ENCODE measurements at regions not wholly inside any gene's neighbourhood (a gene's known extent, or its start where the extent isn't known, plus 50 kb on each side); places are given as distances from the start of the nearest gene placed in this dataset.
"Not testable (repeated sequence)": the region's sequence is repeated elsewhere in the genome, so short reads cannot be mapped to it uniquely, and the experiment has no call there.

- no peak for DNase-seq (ENCODE audit: low read depth in 2 of 2)
These were observed 196.5 kb upstream of the STK26 start for GRCh38 chrX:131826572-131826971.

DNA sequence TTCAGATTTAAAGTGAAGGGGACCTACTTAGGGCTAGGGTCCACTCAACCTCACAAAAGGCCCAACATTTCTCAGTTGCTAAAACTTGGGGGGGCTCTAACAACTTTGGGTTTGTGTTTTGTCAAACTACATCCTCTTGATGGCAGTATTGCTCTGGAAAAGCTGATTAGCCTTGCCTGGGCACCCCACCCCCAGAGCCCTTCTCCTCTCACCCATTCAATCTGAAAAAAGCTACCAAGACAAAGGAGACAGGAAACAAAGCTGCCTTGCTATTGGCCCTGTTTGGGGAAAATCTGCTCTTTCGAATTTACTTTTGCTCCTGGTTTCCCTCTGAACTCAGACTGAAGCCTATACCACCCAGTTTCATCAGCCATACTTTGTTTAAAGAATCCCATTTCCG, 195.2 kb upstream of the STK26 start:
- DNase-seq (ENCODE audit: low read depth in 2 of 2) = no peak

- no peak for DNase-seq (ENCODE audit: low read depth in 2 of 2)
These were observed 194.6 kb upstream of the STK26 start for GRCh38 chrX:131828482-131828881.

GRCh38 chrX:131830400-131831184, 192.5 kb upstream of the STK26 start:
- no peak for DNase-seq (ENCODE audit: low read depth in 2 of 2)

- DNase-seq (ENCODE audit: low read depth in 2 of 2) = no peak
These were observed 191.9 kb upstream of the STK26 start for GRCh38 chrX:131831185-131831520.

DNA sequence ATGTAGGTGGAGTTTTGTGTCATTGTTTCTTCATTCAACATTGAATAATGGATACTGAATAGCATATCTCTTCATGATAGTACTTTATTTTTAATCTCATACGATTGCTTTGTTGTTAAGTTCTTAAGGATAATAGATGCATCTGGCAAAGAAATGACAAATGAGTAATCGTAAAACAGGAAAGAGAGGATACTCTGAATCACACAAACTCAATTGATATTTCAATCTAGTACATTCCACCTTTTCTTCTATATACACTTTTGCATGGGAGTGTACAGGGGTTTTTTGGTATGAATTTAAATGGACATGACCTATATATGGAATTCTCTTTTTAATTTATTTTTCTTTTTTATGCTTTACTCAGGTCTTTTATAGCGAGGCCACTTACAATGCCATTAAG, 186.9 kb upstream of the STK26 start:
- no peak for DNase-seq (ENCODE audit: low read depth in 2 of 2)

DNA sequence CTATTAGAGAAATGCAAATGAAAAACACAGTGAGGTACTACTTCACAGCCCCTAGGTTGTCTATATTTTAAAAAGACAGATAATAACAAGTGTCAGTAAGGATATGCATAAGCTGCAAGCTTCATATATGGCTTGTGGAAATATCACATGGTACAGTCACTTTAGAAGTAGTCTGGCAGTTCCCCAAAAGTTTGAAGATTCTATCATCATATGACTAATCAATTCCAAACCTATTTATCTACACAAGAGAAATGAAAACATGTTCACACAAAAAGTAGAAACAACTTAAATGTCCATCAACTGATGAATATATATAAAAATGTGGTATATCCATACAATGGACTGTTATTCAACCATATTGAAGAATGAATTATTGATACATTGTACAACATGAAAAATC, 185.8 kb upstream of the STK26 start:
- no peak for DNase-seq (ENCODE audit: low read depth in 2 of 2)

DNA sequence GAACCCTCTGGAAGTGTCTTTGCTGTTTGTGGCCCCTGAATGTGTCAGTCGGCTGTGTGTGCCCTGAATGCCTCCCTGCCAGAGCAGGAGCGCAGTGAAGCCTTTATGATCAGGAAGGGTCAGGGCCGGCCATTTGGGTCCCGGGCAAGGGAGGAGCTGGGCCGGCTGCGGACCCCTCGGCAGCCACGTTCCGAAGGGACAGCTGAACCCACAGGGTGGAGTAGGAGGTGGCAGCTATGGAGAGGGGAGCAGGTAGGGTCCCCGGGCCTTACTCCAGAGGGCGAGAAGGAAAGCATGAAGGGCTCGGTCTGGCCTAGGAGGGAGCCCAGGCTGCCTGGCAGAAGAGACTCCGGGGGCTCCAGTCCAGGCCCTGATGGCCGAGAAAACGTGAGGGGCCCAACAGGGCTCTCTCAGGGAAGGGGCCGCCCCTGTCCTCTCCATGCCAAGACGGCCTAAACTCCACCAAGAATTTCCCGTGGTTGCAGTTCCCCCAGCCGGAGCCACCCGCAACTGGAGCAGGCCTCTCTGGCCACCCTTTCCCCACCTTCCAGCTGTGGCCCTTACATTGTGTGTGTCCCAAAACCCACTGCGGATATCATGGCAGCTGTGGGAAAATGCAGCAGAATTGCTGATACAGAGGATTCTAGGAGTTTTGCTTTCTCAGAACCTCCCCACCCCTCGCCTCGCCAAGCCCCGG, 182.2 kb upstream of the STK26 start:
- DNase-seq (ENCODE audit: low read depth in 2 of 2) = no peak

GRCh38 chrX:131841496-131842437, 181.3 kb upstream of the STK26 start:
- no peak for DNase-seq (ENCODE audit: low read depth in 2 of 2)

- DNase-seq (ENCODE audit: low read depth in 2 of 2) = no peak
These were observed 179.1 kb upstream of the STK26 start for GRCh38 chrX:131843987-131844386.

GRCh38 chrX:131845201-131845600, 177.9 kb upstream of the STK26 start:
- DNase-seq (ENCODE audit: low read depth in 2 of 2) = no peak

- DNase-seq (ENCODE audit: low read depth in 2 of 2) = no peak
These were observed 177.3 kb upstream of the STK26 start for GRCh38 chrX:131845771-131846170.

DNA sequence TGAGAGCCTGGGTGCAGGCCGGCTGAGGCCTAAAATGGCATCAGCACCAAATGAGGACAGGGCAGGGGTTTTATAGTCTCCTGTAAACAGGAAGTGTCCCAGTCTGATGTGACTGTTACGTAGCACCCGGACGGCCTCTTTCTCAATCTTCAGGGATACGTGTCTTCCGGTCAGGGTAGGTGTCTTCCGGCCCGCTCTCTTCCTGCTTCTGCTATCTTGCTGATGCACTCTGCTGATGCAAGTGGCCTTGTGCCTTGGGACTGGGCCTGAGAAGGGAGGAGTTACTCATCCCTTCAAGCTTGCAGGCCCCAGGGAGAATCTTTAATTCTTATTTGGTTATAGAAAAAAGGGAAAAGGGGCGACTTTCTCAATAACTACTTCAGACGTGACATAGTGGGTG, 172.1 kb upstream of the STK26 start:
- DNase-seq (ENCODE audit: low read depth in 2 of 2) = not testable (repeated sequence)

GRCh38 chrX:131853440-131853839, 169.7 kb upstream of the STK26 start:
- DNase-seq (ENCODE audit: low read depth in 2 of 2) = no peak

DNA sequence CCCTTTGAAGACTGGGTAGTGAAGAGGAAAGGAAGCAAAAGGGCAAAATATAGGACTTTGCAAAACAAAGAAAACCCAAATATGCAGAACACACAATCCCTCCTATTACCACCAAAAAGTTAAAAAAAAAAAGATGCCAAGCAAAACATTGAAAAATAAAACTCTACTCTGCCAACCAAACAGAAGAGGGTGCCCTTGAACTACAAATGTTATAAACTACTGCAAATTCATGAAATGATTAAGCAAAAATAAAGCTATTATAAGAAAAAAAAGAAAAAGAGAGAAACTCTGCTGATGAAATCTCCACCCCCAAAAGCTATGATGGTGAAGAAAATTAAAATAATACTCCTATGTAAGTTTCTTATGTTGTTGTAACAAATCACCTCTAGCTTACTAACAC, 168.5 kb upstream of the STK26 start:
- DNase-seq (ENCODE audit: low read depth in 2 of 2) = no peak

- DNase-seq (ENCODE audit: low read depth in 2 of 2) = no peak
These were observed 161.9 kb upstream of the STK26 start for GRCh38 chrX:131861088-131861787.

DNA sequence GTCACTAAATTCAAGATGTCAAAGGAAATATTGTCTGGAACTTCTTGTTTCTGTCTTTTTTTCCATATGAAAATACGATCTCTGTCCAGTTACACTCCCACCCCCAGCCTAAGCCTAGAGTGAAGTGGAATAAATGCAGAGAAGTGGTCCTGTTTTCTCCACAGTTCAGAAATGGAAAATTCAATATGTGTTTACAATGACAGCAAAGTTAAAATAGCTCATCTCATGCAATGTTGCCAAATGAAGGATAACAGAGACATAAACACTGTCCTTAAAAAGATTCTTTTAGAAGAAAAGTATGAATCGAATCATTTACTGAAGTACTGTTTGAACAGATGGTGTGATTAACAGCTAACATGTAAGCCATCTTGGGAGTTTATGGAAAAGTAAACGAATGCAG, 160.8 kb upstream of the STK26 start:
- DNase-seq (ENCODE audit: low read depth in 2 of 2) = no peak

DNA sequence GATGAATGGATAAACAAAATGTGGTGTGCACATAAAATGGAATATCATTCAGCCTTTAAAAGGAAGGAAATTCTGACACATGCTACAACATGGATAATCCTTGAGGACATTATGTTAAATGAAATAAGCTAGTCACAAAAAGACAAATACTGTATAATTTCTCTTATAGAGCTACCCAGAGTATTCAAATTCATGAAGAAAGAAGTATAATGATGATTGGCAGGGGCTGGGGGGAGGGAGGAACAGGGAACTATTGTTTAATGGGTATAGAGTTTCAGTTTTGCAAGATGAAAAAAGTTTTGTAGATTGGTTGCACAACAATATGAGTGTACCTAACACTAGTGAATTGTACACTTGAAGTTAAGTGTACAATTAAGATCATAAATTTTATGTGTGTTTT, 153.9 kb upstream of the STK26 start:
- no peak for DNase-seq (ENCODE audit: low read depth in 2 of 2)

DNA sequence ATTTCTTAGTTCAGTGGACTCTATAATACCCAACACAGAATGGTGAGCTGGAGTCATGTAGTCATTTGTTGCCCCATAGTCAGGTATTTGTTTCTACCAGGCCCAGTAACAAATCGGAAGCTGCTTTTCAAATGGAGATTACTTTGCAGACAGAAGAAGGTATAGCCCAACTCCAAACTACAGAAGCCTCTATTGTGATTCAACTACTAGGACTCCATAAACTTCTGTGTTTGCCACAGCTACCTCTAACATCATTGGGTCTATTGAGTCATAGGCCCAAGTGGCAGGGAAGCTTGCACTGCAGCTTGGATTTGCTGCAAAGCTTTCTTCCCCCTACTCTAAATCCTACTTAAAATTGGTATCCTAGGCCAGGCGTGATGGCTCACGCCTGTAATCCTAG, 148.8 kb upstream of the STK26 start:
- DNase-seq (ENCODE audit: low read depth in 2 of 2) = no peak

DNA sequence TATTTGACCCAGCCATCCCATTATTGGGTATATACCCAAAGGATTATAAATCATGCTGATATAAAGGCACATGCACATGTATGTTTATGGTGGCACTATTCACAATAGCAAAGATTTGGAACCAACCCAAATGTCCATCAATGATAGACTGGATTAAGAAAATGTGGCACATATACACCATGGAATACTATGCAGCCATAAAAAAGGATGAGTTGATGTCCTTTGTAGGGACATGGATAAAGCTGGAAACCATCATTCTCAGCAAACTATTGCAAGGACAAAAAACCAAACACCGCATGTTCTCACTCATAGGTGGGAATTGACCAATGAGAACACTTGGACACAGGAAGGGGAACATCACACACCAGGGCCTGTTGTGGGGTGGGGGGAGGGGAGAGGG, 147.3 kb upstream of the STK26 start:
- DNase-seq (ENCODE audit: low read depth in 2 of 2) = not testable (repeated sequence)

DNA sequence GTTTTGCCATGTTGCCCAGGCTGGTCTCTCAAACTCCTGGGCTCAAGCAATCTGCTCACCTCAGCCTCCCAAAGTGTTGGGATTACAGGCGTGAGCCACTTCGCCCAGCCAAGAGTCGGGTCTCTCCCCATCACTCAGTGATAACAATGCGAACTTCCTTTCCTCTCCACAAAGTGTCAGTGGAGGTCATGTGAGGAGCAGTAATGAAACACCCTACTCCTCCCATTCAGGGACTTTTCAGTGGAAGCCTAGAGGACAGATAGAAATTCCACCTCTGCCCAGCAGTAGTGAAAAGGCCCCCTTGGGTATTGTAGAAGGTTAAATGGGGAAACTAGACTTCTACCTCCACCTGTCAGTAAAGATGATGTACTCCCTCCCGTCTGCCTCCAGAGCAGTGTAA, 141.9 kb upstream of the STK26 start:
- DNase-seq (ENCODE audit: low read depth in 2 of 2) = no peak

- not testable (repeated sequence) for DNase-seq (ENCODE audit: low read depth in 2 of 2)
These were observed 138.1 kb upstream of the STK26 start for GRCh38 chrX:131885042-131885441.

Data from activated CD8-positive, alpha-beta memory T cell treated with anti-CD3 and anti-CD28 coated beads for 4 hours (primary cell).